ENCODE measurements at regions not wholly inside any gene's neighbourhood (a gene's known extent, or its start where the extent isn't known, plus 50 kb on each side); places are given as distances from the start of the nearest gene placed in this dataset.
"Not testable (repeated sequence)": the region's sequence is repeated elsewhere in the genome, so short reads cannot be mapped to it uniquely, and the experiment has no call there.

DNA sequence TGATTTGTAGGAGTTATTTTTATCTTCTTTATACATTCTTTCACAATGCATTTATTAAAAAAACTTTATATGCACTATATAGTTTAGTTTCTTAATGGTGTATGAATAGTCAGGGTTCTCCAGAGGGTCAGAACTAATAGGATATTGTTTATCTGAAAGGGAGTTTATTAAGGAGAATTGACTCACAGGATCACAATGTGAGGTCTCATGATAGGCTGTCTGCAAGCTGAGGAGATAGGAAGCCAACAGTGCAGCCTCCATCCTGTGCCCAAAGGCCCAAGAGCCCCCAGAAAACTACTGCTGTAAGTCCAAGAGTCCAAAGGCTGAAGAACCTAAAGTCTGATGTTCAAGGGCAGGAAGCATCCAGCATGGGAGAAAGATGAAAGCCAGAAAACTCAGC, 192.8 kb upstream of the AHR start:
- H3K9me3 ChIP-seq (ENCODE audit: insufficient read depth, low read length): peaks cover 10% of the 10 kb centered on the region; the same call in 1 of the 2 replicates
- 0 out of 2 replicates have a peak, but pooled peaks cover 3% of the 10 kb centered on the region for H3K9me2 ChIP-seq (replicated peaks; ENCODE audit: insufficient read depth, low read length)
- no peak overlapping the region for H3K4me2 ChIP-seq (ENCODE audit: low read depth, low read length, poor library complexity, severe bottlenecking)
- H3K27me3 ChIP-seq (ENCODE audit: low read length): no peaks in the 10 kb centered on the region
- no peaks in the 10 kb centered on the region for H3K79me2 ChIP-seq (ENCODE audit: insufficient read depth, low read length)
- H2AFZ ChIP-seq (ENCODE audit: low read depth, low read length, severe bottlenecking): no peak overlapping the region
- TF ChIP-seq EZH2phosphoT487 (conservative IDR thresholded peaks at IDR 0.05; ENCODE audit: low read length): no peak
- TF ChIP-seq, protein P1, sequence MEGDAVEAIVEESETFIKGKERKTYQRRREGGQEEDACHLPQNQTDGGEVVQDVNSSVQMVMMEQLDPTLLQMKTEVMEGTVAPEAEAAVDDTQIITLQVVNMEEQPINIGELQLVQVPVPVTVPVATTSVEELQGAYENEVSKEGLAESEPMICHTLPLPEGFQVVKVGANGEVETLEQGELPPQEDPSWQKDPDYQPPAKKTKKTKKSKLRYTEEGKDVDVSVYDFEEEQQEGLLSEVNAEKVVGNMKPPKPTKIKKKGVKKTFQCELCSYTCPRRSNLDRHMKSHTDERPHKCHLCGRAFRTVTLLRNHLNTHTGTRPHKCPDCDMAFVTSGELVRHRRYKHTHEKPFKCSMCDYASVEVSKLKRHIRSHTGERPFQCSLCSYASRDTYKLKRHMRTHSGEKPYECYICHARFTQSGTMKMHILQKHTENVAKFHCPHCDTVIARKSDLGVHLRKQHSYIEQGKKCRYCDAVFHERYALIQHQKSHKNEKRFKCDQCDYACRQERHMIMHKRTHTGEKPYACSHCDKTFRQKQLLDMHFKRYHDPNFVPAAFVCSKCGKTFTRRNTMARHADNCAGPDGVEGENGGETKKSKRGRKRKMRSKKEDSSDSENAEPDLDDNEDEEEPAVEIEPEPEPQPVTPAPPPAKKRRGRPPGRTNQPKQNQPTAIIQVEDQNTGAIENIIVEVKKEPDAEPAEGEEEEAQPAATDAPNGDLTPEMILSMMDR (IDR thresholded peaks at IDR 0.05; ENCODE audit: insufficient read depth, low read length, poor library complexity, severe bottlenecking): no peak
- no peaks in the 10 kb centered on the region for H3K36me3 ChIP-seq (ENCODE audit: low read length)
- H3K27ac ChIP-seq (ENCODE audit: low read depth, low read length): no peak overlapping the region
- H4K20me1 ChIP-seq (ENCODE audit: low read depth, low read length): no peaks in the 10 kb centered on the region
- H3F3A ChIP-seq (ENCODE audit: insufficient read depth): no peaks in the 10 kb centered on the region
- no peak overlapping the region for H3K9ac ChIP-seq (ENCODE audit: low read length)
- no peak overlapping the region for H3K4me3 ChIP-seq (ENCODE audit: insufficient read depth, low read length, poor library complexity, severe bottlenecking)

DNA sequence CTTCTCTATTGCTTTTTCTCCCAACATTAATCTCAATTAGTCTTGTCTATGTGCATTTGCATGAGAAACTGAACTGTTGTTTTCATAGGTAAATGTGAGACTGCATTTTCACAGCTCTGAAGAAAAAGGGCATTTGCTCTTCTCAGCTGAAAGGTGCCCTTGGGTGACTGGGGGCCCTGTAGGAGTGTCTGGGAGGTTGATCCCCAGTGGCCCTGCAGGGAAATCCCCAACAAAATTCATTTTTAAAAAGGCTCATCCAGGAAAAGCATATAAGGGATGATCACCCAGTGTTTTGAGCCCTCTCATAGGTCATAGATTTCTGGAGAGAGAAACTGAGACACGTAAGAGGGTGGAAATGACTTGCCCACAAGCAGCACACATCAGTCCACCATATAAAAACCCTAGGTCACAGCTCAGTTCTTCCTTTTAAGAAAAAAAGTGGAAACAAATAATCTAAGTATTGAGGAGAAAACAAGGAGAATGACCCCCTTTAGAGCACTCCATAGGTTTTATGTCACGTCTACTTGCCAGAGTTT, 190.3 kb upstream of the AHR start:
- Histone ChIP-seq H3K4me2 (ENCODE audit: low read depth, low read length, poor library complexity, severe bottlenecking) (no peak overlapping the region), H3K4me3 (ENCODE audit: insufficient read depth, low read length, poor library complexity, severe bottlenecking) (no peak overlapping the region), H3K9ac (ENCODE audit: low read length) (no peak overlapping the region), H2AFZ (ENCODE audit: low read depth, low read length, severe bottlenecking) (no peak overlapping the region), H3K79me2 (ENCODE audit: insufficient read depth, low read length) (no peaks in the 10 kb centered on the region), H3K36me3 (ENCODE audit: low read length) (no peaks in the 10 kb centered on the region), H4K20me1 (ENCODE audit: low read depth, low read length) (no peaks in the 10 kb centered on the region), H3K27ac (ENCODE audit: low read depth, low read length) (no peak overlapping the region), H3K27me3 (ENCODE audit: low read length) (no peaks in the 10 kb centered on the region), H3K9me2 (replicated peaks; ENCODE audit: insufficient read depth, low read length) (0 out of 2 replicates have a peak, but pooled peaks cover 3% of the 10 kb centered on the region), H3F3A (ENCODE audit: insufficient read depth) (no peaks in the 10 kb centered on the region), H3K9me3 (ENCODE audit: insufficient read depth, low read length) (no peaks in the 10 kb centered on the region)
- TF ChIP-seq, protein P1 (IDR thresholded peaks at IDR 0.05; ENCODE audit: insufficient read depth, low read length, poor library complexity, severe bottlenecking): no peak
- no peak for TF ChIP-seq EZH2phosphoT487 (conservative IDR thresholded peaks at IDR 0.05; ENCODE audit: low read length)

DNA sequence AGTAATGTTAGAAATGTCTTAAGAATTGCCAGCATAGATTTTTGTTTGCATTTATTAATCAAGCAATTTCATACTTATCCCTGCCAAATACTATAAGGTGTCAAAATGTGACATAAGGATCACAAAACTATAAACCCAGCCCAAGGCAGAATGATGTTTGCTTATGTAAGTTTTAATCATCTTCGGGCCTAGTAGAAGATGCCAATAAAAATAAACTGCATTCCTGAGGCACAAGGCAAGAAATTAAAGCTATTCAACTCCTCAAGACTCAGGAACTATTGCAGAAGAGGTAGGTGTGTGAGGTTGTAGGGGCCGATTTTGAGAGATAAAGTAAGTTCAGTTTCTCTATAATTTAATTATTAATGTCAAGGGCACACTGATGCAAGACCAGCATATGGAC, 189.4 kb upstream of the AHR start:
- Histone ChIP-seq H3F3A (ENCODE audit: insufficient read depth) (no peaks in the 10 kb centered on the region), H3K9me3 (ENCODE audit: insufficient read depth, low read length) (no peaks in the 10 kb centered on the region), H3K4me3 (ENCODE audit: insufficient read depth, low read length, poor library complexity, severe bottlenecking) (no peak overlapping the region), H3K4me2 (ENCODE audit: low read depth, low read length, poor library complexity, severe bottlenecking) (no peak overlapping the region), H3K9ac (ENCODE audit: low read length) (no peak overlapping the region), H3K9me2 (replicated peaks; ENCODE audit: insufficient read depth, low read length) (0 out of 2 replicates have a peak, but pooled peaks cover 3% of the 10 kb centered on the region), H3K27me3 (ENCODE audit: low read length) (no peaks in the 10 kb centered on the region), H3K27ac (ENCODE audit: low read depth, low read length) (no peak overlapping the region), H2AFZ (ENCODE audit: low read depth, low read length, severe bottlenecking) (no peak overlapping the region), H3K36me3 (ENCODE audit: low read length) (no peaks in the 10 kb centered on the region), H4K20me1 (ENCODE audit: low read depth, low read length) (no peaks in the 10 kb centered on the region), H3K79me2 (ENCODE audit: insufficient read depth, low read length) (no peaks in the 10 kb centered on the region)
- TF ChIP-seq EZH2phosphoT487 (conservative IDR thresholded peaks at IDR 0.05; ENCODE audit: low read length): no peak
- TF ChIP-seq, protein P1 (IDR thresholded peaks at IDR 0.05; ENCODE audit: insufficient read depth, low read length, poor library complexity, severe bottlenecking): no peak

DNA sequence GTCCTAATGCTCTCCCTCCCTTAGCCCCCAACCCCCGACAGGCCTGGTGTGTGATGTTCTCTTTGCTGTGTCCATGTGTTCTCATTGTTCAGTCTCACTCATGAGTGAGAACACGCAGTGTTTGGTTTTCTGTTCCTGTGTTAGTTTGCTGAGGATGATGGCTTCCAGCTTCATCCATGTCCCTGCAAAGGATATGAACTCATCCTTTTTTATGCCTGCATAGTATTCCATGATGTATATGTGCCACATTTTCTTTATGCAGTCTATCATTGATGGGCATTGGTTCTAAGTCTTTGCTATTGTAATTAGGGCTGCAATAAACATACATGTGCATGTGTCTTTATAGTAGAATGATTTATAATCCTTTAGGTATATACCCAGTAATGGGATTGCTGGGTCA, 184.7 kb upstream of the AHR start:
- not testable (repeated sequence) for H3K27me3 ChIP-seq (ENCODE audit: low read length); H3K36me3 ChIP-seq (ENCODE audit: low read length); H3K9me2 ChIP-seq (replicated peaks; ENCODE audit: insufficient read depth, low read length); H3K9ac ChIP-seq (ENCODE audit: low read length); H4K20me1 ChIP-seq (ENCODE audit: low read depth, low read length); H3K9me3 ChIP-seq (ENCODE audit: insufficient read depth, low read length); H3F3A ChIP-seq (ENCODE audit: insufficient read depth); H2AFZ ChIP-seq (ENCODE audit: low read depth, low read length, severe bottlenecking); H3K4me3 ChIP-seq (ENCODE audit: insufficient read depth, low read length, poor library complexity, severe bottlenecking); H3K4me2 ChIP-seq (ENCODE audit: low read depth, low read length, poor library complexity, severe bottlenecking); H3K27ac ChIP-seq (ENCODE audit: low read depth, low read length); H3K79me2 ChIP-seq (ENCODE audit: insufficient read depth, low read length)
